ENCODE measurements at regions not wholly inside any gene's neighbourhood (a gene's known extent, or its start where the extent isn't known, plus 50 kb on each side); places are given as distances from the start of the nearest gene placed in this dataset.

DNA sequence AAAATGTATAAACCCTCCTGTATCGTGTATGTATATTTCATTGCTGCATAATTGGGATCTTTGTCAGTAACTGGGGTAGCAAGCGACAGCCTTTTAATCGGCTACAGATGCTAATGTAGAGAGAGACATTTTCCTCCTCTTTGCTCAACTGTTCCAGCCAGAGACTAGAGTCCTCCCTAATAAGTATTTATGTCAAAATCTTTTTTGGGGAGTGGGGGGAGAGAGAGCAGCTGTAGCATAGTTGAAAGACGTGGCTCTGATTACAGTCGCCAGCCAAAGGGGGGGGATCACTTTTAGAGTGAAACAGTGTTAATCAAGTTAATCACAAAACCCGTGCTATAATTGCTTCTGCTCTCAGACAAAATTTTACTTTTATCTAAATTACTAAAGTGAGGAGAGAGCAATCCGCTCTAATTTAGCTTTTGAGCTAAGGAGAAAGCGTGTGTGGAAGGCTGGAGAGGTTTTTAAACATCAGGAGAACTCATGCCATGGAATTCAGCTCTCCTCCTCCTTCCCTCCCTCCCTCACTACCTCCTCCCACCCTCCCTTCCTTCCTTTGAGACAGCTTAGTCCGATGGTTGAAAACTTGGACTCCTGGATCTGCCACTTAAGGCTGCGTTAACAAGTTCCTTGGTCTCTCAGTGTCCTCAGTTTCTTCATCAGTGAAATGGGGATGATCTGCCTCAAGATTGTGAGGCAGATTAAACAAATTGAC is 87.3 kb upstream of the ZNF618 start:
- no peak overlapping the region for H3K27ac Mint-ChIP-seq
- H3K4me1 Mint-ChIP-seq, result no peaks in the 10 kb centered on the region
- ATAC-seq (no peak), DNase-seq (no peak)
- H3K9me3 Mint-ChIP-seq, result peaks cover 0 to 4% (median 0%) of the 10 kb centered on the region in 9 donors
- POLR2A ChIA-PET, result no interaction called here
- peaks cover 0 to 21% (median 12%) of the 10 kb centered on the region in 5 donors for H3K27me3 Mint-ChIP-seq
- peaks cover 0 to 4% (median 0%) of the 10 kb centered on the region in 3 donors for H3K36me3 Mint-ChIP-seq
- no peak overlapping the region for H3K4me3 Mint-ChIP-seq

DNA sequence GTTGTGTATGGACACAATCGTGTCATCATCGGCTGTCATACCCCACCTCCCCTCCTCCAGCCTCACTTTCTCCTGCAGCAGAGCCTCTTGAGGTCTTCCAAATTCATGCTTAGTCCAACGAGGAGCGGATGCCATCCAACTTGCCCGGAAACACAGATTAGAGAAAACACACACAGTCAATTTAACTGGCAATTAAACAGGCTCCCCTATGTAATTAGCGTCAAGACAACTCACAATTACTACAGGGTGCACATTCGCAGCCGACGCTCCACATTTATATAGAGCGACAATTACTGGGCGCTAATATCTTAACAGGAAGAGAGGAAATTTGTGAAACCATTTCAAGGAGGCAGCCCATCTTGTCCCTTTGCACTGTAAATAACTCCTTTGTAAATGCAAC is 86.0 kb upstream of the ZNF618 start:
- Mint-ChIP-seq H3K4me1 (no peaks in the 10 kb centered on the region), H3K9me3 (peaks cover 0 to 4% (median 0%) of the 10 kb centered on the region in 9 donors), H3K36me3 (peaks cover 0 to 4% (median 0%) of the 10 kb centered on the region in 3 donors), H3K27ac (no peak overlapping the region), H3K4me3 (no peak overlapping the region), H3K27me3 (peaks cover 0 to 11% (median 8%) of the 10 kb centered on the region in 5 donors)
- ATAC-seq (no peak), DNase-seq (no peak)
- POLR2A ChIA-PET, result no interaction called here

DNA sequence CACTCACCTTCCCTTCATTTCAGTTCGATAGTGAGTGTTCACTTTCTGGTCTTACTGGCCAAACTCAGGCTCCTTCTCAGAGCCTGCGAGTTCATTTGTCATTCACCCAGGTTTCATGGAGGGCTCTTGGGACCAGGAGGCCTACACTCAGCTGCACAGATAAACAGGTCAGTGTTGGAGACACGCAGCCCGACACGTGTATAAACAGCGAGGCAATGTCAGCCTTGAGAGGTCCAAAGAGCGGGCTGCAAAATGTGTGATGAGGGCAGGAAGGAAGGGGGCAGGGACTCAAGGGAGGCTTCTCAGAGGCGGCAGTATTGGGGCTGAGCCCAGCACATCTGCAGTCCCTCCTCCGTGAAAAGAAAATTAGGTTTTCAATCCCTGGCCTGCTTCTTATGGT is 82.6 kb upstream of the ZNF618 start:
- Mint-ChIP-seq H3K4me3 (no peak overlapping the region), H3K27ac (no peak overlapping the region), H3K9me3 (peaks cover 0 to 3% (median 0%) of the 10 kb centered on the region in 9 donors), H3K4me1 (no peaks in the 10 kb centered on the region), H3K36me3 (peaks cover 0 to 4% (median 0%) of the 10 kb centered on the region in 3 donors), H3K27me3 (peaks cover 4 to 25% (median 12%) of the 10 kb centered on the region in 5 donors)
- no peak for DNase-seq
- ATAC-seq, result no peak
- POLR2A ChIA-PET, result no interaction called here

DNA sequence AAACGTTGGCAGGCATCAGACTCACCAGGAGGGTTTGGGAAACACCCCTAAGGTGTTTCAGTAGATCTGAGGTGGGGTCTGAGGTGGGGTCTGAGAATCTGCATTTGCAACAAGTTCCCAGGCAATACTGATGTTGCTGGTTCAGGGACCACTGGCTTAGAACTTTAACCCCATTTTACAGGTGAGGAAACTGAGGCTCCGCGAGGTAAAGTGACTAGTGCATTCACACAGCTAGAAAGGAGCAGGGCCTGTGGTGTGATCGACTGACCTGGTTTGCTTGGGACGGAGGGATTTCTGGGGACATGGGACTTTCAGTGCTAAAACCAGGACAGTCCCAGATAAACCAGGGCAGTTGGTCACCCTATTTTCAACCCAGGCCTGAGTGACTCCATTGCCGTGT is 81.4 kb upstream of the ZNF618 start:
- POLR2A ChIA-PET, result no interaction called here
- Mint-ChIP-seq H3K4me3 (no peak overlapping the region), H3K9me3 (peaks cover 0 to 3% (median 0%) of the 10 kb centered on the region in 9 donors), H3K36me3 (peaks cover 0 to 4% (median 0%) of the 10 kb centered on the region in 3 donors), H3K27me3 (peaks cover 4 to 24% (median 8%) of the 10 kb centered on the region in 5 donors), H3K27ac (no peak overlapping the region), H3K4me1 (no peaks in the 10 kb centered on the region)
- DNase-seq, result no peak
- ATAC-seq, result no peak

DNA sequence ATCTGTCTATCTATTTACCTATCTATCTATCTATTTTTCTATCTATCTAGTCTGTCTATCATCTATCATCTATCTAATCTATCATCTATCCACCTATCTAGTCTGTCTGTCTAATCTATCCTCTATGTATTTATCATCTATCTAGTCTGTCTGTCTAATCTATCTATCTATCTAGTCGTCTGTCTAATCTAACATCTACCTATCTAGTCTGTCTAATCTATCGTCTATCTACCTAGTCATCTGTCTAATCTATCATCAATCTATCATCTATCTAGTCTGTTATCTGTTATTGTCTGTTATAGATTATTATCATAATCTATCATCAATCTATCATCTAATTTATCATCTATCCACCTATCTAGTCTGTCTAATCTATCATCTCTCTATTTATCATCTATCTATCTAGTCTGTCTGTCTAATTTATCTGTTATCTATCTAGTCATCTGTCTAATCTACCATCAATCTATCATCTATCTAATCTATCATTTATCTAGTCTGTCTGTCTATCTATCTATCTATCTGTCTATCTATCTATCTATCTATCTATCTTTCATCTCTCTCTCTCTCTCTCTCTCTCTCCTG is 80.2 kb upstream of the ZNF618 start:
- H3K27ac Mint-ChIP-seq, result no peak overlapping the region

DNA sequence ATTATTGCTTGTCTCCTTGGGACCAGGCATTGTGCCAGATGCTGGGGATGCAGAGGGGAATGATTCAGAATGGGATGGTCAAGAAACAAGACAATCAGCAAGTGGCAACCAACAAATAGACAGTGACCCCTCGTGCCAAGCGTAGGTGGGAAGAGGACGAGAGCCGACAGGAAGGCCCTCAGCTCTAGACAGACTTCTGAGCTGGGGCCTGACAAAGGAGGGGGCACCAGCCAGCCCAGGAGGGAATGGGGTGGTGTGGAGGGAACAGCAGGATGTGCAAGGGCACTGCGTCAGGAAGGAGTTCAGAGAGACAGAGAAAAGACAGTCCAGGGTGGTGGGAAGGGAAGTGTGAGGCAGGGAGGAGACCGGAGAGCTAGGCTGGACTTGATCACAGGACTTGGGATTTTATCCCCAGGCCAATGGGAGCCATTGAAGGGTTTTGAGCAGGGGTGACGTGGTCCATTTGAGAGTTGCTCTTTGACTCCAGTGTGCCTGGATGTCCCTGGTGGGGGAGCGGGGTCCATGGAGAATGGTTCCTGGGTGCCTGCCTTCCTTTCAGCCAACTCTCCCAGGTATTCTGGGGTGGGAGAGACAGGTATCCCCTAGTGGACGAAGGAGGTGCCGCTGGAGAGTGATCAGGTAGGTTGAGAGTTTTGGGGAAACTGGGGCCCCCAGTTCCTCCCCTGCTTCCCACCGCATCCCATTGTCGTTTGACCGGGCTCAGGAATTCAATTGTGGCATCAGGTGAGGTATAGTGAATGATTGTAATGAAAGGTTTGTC is 79.3 kb upstream of the ZNF618 start:
- DNase-seq (no peak), ATAC-seq (no peak)
- H3K27me3 Mint-ChIP-seq, result peaks cover 4 to 17% (median 7%) of the 10 kb centered on the region in 5 donors
- H3K9me3 Mint-ChIP-seq, result peaks cover 0 to 2% (median 0%) of the 10 kb centered on the region in 9 donors
- no peak overlapping the region for H3K4me3 Mint-ChIP-seq
- no peaks in the 10 kb centered on the region for H3K4me1 Mint-ChIP-seq
- POLR2A ChIA-PET, result no interaction called here
- no peaks in the 10 kb centered on the region for H3K36me3 Mint-ChIP-seq
- H3K27ac Mint-ChIP-seq, result no peak overlapping the region

More for the DNA sequence above, 80.2 kb upstream of the ZNF618 start:
- Mint-ChIP-seq H3K9me3 (peaks cover 0 to 3% (median 0%) of the 10 kb centered on the region in 9 donors), H3K27me3 (peaks cover 4 to 14% (median 12%) of the 10 kb centered on the region in 5 donors), H3K36me3 (peaks cover 0 to 3% (median 0%) of the 10 kb centered on the region in 3 donors), H3K4me1 (no peaks in the 10 kb centered on the region), H3K4me3 (no peak overlapping the region)
- POLR2A ChIA-PET, result no interaction called here
- no peak for DNase-seq
- no peak for ATAC-seq

DNA sequence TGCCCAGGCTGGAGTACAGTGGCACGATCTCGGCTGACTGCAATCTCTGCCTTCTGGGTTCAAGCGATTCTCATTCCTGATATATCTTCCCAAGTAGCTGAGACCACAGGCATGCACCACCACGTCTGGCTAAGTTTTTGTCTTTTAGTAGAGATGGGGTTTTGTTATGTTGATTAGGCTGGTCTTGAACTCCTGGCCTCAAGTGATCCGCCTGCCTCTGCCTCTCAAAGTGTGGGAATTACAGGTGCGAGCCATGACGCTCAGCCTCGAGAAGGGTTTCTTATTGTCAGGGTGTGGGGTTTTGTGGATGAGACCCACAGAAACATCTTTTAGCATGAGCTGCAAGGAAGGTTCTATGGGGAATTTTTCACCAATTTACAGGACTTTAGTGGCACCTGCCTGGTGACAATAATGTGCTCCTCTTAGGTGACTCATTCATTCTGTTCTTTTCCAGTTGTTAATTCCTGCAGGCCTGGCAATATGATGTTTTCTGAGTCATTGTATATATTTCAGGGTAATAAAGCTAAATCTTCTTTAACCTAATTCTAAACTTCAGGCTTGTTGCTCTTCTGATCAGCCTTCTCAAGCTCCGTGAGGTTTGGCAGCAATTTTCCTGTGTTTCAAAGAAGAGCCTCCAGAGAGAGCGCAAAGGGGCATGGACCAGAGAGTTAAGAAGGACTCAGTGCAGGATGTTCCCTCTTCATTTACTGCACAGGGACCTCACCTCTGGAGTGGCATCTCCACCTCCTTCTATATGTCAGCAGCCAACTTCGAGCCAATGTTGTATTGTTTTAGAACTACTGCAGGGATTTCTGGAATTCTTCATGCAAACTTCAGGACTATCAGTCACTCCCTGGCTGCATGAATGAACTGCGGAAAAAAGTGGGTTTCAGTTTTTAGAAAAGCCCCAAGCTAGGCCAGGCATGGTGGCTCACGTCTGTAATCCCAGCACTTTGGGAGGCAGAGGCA is 77.8 kb upstream of the ZNF618 start:
- Mint-ChIP-seq H3K4me3 (no peak overlapping the region), H3K9me3 (no peaks in the 10 kb centered on the region), H3K36me3 (no peaks in the 10 kb centered on the region), H3K27me3 (peaks cover 4 to 19% (median 7%) of the 10 kb centered on the region in 5 donors), H3K27ac (no peak overlapping the region), H3K4me1 (no peaks in the 10 kb centered on the region)
- ATAC-seq, result no peak
- POLR2A ChIA-PET, result no interaction called here
- no peak for DNase-seq

DNA sequence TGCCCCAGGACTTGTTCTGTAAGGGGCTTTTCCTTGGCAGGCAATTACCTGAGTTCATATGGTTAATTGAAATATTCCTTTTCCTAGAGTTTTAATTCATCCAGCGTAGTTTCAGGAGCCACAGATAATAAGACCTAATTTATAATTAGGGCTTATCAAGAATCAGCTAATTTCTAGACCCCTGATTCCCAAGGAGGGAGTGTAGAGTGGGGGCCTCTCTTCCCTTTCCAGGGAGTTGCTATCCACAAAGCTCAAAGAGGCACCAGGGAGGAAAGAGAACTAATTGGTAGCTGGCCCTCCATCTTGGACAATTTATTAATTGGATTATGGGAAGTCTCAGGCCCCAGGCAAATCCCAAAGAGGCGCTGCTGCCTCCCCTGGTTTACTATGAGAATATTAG is 75.8 kb upstream of the ZNF618 start:
- H3K27me3 Mint-ChIP-seq, result peaks cover 4 to 19% (median 8%) of the 10 kb centered on the region in 5 donors
- DNase-seq (no peak), ATAC-seq (no peak)
- no peak overlapping the region for H3K4me3 Mint-ChIP-seq
- H3K9me3 Mint-ChIP-seq, result no peaks in the 10 kb centered on the region
- H3K27ac Mint-ChIP-seq, result no peak overlapping the region
- POLR2A ChIA-PET, result no interaction called here
- no peaks in the 10 kb centered on the region for H3K4me1 Mint-ChIP-seq
- no peaks in the 10 kb centered on the region for H3K36me3 Mint-ChIP-seq

DNA sequence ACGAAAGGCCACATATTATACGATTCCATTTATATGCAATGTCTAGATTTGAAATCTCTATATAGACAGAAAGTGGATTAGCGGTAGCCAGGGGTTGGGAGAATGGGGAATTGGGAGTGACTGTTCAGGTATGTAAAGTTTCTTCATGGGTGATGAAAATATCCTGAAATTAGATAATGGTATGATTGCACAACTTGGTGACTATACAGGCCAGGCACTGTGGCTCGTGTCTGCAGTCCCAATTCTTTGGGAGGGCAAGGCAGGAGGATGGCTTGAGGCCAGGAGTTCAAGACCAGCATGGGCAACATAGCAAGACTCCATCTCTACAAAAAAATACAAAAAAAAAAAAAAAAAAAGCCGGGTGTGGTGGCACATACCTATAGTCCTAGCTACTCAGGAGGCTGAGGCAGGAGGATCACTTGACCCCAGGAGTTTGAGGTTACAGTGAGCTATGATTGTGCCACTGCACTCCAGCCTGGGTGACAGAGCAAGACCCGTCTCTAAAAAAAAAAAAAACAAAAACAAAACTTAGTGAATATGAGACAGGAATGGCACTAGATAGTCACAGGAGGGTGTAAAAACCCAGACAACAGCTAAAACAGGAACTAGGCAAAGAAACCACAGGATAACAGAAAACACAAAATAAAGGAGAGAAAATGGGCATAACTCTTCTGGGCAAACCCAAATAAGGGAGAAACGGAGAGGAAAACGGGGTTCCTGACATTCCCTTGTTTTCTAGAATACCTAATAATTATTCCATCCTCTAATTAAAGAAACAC is 72.1 kb upstream of the ZNF618 start:
- POLR2A ChIA-PET, result no interaction called here
- no peak for ATAC-seq
- Mint-ChIP-seq H3K9me3 (no peaks in the 10 kb centered on the region), H3K4me3 (no peak overlapping the region), H3K4me1 (peaks cover 0 to 4% (median 1%) of the 10 kb centered on the region in 4 donors), H3K27ac (no peak overlapping the region), H3K27me3 (peaks cover 0 to 16% (median 6%) of the 10 kb centered on the region in 5 donors), H3K36me3 (no peaks in the 10 kb centered on the region)
- no peak for DNase-seq

DNA sequence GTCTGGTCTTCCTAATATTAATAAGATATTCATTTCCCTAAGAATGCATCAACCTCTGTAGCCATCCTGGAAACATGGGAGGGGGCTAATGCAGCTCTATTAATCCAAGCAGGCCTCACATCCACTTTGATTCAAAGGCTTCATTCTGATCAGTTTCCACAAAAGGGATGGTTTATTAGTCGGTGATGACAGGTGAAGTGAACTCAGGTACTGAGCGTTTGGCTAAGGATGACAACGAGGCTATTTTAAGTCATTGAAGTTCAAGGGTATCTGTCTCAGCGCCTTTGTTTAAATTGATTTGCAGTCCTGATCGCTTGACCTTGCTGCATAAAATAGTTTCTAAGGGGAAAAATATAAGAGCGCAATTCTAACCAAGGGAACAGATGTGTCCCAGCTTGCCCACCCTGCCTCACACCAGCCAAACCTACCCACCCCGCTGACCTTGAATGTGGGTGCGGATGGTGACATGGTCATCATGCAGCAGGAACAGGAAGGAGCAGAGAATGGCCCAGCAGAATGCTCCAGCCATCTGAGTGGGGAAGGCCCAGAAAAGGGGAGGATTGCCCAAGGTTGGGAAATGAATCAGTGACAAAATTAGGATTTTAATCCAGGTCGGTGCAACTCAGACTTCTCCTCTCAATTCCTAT is 70.5 kb upstream of the ZNF618 start:
- ATAC-seq, result no peak
- no peak overlapping the region for H3K27ac Mint-ChIP-seq
- no peak for DNase-seq
- peaks cover 0 to 15% (median 5%) of the 10 kb centered on the region in 5 donors for H3K27me3 Mint-ChIP-seq
- H3K4me3 Mint-ChIP-seq, result no peak overlapping the region
- H3K4me1 Mint-ChIP-seq, result peaks cover 0 to 4% (median 1%) of the 10 kb centered on the region in 4 donors
- POLR2A ChIA-PET, result no interaction called here
- H3K9me3 Mint-ChIP-seq, result no peaks in the 10 kb centered on the region
- H3K36me3 Mint-ChIP-seq, result no peaks in the 10 kb centered on the region
